ENCODE measurements at regions not wholly inside any gene's neighbourhood (a gene's known extent, or its start where the extent isn't known, plus 50 kb on each side); places are given as distances from the start of the nearest gene placed in this dataset.

DNA sequence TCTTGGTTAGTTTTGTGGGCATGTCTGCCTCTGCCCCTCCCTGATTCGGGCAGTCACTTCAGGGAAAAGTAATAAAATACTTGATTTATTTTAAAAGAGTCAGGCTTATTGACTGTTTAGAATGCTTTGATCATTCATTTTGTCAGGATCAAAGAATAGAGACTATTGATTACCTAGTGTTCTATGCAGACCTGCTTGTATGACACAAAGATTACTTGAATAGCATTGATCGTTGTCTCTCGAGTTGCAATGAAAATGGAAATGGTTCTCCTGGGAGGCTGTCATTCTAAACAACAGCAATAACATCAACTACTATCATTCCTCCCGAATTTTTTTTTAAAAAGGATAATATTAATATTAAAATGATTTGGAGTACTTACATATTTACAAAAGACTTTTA is 133.2 kb upstream of the DMAC1 start:
- no peak overlapping the region for H2BK20ac ChIP-seq (ENCODE audit: low read depth, low read length, poor library complexity, severe bottlenecking)
- no peak overlapping the region for H3K4me2 ChIP-seq (ENCODE audit: insufficient read depth, insufficient read length, low read length)
- no peak overlapping the region for H2BK12ac ChIP-seq (ENCODE audit: insufficient read length, low read depth, low read length)
- DNase-seq, result no peak
- Mint-ChIP-seq H3K4me3 (no peak overlapping the region), H3K27me3 (ENCODE audit: low read depth) (no peaks in the 10 kb centered on the region), H3K4me1 (peaks cover 6 to 7% of the 10 kb centered on the region in 2 experiments), H3K36me3 (ENCODE audit: insufficient read depth in 1 of 3, low read depth in 3 of 3) (no peaks in the 10 kb centered on the region), H3K9me3 (no peaks in the 10 kb centered on the region), H3K27ac (no peak overlapping the region)
- no peaks in the 10 kb centered on the region for H3K23me2 ChIP-seq (ENCODE audit: insufficient read length, low read depth, low read length, poor library complexity, severe bottlenecking)
- no peak overlapping the region for H4K8ac ChIP-seq (replicated peaks; ENCODE audit: insufficient read length, low read depth, low read length)
- TF ChIP-seq, protein P1, sequence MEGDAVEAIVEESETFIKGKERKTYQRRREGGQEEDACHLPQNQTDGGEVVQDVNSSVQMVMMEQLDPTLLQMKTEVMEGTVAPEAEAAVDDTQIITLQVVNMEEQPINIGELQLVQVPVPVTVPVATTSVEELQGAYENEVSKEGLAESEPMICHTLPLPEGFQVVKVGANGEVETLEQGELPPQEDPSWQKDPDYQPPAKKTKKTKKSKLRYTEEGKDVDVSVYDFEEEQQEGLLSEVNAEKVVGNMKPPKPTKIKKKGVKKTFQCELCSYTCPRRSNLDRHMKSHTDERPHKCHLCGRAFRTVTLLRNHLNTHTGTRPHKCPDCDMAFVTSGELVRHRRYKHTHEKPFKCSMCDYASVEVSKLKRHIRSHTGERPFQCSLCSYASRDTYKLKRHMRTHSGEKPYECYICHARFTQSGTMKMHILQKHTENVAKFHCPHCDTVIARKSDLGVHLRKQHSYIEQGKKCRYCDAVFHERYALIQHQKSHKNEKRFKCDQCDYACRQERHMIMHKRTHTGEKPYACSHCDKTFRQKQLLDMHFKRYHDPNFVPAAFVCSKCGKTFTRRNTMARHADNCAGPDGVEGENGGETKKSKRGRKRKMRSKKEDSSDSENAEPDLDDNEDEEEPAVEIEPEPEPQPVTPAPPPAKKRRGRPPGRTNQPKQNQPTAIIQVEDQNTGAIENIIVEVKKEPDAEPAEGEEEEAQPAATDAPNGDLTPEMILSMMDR (conservative IDR thresholded peaks at IDR 0.05), result no peak
- no peak overlapping the region for H2AK5ac ChIP-seq (ENCODE audit: insufficient read length, low read length)
- no peak overlapping the region for H3K18ac ChIP-seq (ENCODE audit: insufficient read length, low read depth, low read length)
- H3K14ac ChIP-seq (ENCODE audit: insufficient read depth, low read length), result no peak overlapping the region
- H3K4me1 ChIP-seq (ENCODE audit: insufficient read depth, low read length), result peaks cover 4% of the 10 kb centered on the region
- H3K9me3 ChIP-seq (ENCODE audit: control insufficient read depth, low read depth, low read length), result no peaks in the 10 kb centered on the region
- no peaks in the 10 kb centered on the region for H3K27me3 ChIP-seq (ENCODE audit: insufficient read depth, low read length)
- H3T11ph ChIP-seq (ENCODE audit: low read length), result no peak overlapping the region
- H3K56ac ChIP-seq (ENCODE audit: insufficient read length, low read depth, low read length), result no peak overlapping the region
- H3K79me1 ChIP-seq (ENCODE audit: insufficient read depth, low read depth, low read length, poor library complexity, severe bottlenecking), result no peaks in the 10 kb centered on the region
- no peaks in the 10 kb centered on the region for H3K79me2 ChIP-seq (ENCODE audit: insufficient read depth, low read length)
- no peak overlapping the region for H2BK120ac ChIP-seq (ENCODE audit: low read depth, low read length, poor library complexity, severe bottlenecking)
- H3K4ac ChIP-seq (ENCODE audit: low read depth, low read length), result no peak overlapping the region
- H4K5ac ChIP-seq (ENCODE audit: insufficient read length, low read depth, low read length), result no peak overlapping the region
- H4K91ac ChIP-seq (ENCODE audit: insufficient read length, low read depth, low read length), result no peak overlapping the region
- no peaks in the 10 kb centered on the region for H4K20me1 ChIP-seq (ENCODE audit: control insufficient read depth, insufficient read depth, insufficient read length)
- no peak overlapping the region for H3K9ac ChIP-seq (ENCODE audit: extremely low read depth, insufficient read length, low read length)
- no peak overlapping the region for H2AFZ ChIP-seq (ENCODE audit: low read length)
- no CpG with 5 or more reads among the region's 4 CpGs for WGBS (ENCODE audit: extremely low coverage, insufficient read length, low lambda C conversion rate)
- no peak overlapping the region for H3K27ac ChIP-seq (ENCODE audit: insufficient read length, low read depth, low read length)
- H3K23ac ChIP-seq (ENCODE audit: insufficient read length, low read depth, low read length), result no peak overlapping the region
- H2BK5ac ChIP-seq (ENCODE audit: insufficient read length, low read length), result no peak overlapping the region
- H2BK15ac ChIP-seq (ENCODE audit: low read depth, low read length), result no peak overlapping the region

All from H9 (cell line).